ENCODE measurements at regions not wholly inside any gene's neighbourhood (a gene's known extent, or its start where the extent isn't known, plus 50 kb on each side); places are given as distances from the start of the nearest gene placed in this dataset.

DNA sequence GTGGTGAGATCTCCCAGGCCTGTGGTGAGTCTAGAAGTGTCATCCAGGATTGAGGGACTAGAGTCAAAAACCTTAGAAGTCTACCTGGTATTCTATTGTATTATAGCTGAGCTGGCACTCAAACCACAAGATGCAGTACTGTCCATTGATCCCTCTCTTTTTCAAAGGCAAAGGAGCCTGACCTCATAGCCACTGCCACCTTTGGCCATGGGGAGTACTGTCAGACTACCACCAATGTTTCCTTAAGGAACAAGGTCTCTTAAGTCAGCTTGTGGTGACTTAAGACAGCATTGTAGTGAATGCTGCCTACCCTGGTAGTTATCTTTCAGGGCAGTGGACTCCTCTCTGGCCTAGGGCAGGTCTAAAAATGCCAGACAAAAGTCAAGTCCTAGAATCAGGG lies 878.0 kb upstream of the MDGA2 start:
- H3K36me3 ChIP-seq (ENCODE audit: low read depth) = no peaks in the 10 kb centered on the region
- no peaks in the 10 kb centered on the region for H3K9me3 ChIP-seq (ENCODE audit: severe bottlenecking)
- no peaks in the 10 kb centered on the region for H3K27me3 ChIP-seq (ENCODE audit: insufficient read depth, poor library complexity, severe bottlenecking)
- H3K4me1 ChIP-seq (ENCODE audit: insufficient read depth, poor library complexity, severe bottlenecking) = no peaks in the 10 kb centered on the region
- no peak for ATAC-seq (ENCODE audit: low read depth)
- TF ChIP-seq, protein P1, sequence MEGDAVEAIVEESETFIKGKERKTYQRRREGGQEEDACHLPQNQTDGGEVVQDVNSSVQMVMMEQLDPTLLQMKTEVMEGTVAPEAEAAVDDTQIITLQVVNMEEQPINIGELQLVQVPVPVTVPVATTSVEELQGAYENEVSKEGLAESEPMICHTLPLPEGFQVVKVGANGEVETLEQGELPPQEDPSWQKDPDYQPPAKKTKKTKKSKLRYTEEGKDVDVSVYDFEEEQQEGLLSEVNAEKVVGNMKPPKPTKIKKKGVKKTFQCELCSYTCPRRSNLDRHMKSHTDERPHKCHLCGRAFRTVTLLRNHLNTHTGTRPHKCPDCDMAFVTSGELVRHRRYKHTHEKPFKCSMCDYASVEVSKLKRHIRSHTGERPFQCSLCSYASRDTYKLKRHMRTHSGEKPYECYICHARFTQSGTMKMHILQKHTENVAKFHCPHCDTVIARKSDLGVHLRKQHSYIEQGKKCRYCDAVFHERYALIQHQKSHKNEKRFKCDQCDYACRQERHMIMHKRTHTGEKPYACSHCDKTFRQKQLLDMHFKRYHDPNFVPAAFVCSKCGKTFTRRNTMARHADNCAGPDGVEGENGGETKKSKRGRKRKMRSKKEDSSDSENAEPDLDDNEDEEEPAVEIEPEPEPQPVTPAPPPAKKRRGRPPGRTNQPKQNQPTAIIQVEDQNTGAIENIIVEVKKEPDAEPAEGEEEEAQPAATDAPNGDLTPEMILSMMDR (IDR thresholded peaks at IDR 0.05; ENCODE audit: poor library complexity, severe bottlenecking) = no peak
- H3K27ac ChIP-seq (ENCODE audit: poor library complexity, severe bottlenecking) = no peak overlapping the region
- no peak for DNase-seq (ENCODE audit: low spot score)
- H3K4me3 ChIP-seq (ENCODE audit: severe bottlenecking) = no peak overlapping the region

DNA sequence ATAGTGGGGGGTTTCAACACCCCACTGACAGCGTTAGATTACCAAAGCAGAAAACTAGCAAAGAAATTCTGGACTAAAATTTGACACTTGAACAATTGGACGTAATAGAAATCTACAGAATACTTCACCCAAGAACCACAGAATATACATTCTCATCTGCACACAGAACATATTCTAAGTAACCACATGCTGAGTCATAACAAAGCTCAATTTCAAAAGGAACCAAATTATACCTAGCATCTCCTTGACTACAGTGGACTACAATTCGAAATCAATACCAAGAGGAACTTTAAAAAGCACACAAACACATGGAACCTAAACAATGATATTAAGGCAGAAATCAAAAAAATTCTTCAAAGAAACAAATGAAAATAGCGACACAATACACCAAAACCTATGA lies 871.6 kb upstream of the MDGA2 start:
- no peak for ATAC-seq (ENCODE audit: low read depth)

DNA sequence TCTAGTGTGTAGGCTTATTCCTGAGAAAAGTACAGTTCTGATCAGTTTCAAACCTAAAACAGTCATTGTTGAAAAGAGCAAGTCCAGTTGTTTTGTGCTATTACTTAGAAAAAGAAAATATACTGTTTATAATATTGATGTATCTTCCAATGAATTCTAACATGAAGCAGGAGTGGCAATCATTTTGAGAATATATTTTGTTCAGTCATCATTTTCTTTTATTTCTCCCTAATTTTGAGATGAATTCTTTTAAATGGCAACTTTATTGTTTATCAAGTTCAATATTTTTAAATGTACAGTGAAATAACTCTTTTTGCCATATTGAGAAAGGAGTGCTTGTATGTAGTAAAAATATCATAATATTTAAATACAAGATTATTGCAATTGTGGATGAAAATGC lies 862.2 kb upstream of the MDGA2 start:
- H3K9me3 ChIP-seq (ENCODE audit: severe bottlenecking) = no peaks in the 10 kb centered on the region
- H3K36me3 ChIP-seq (ENCODE audit: low read depth) = peaks cover 5% of the 10 kb centered on the region; the same call in 1 of the 2 replicates
- DNase-seq (ENCODE audit: low spot score) (no peak), ATAC-seq (ENCODE audit: low read depth) (no peak)
- no peak overlapping the region for H3K27ac ChIP-seq (ENCODE audit: poor library complexity, severe bottlenecking)
- H3K4me1 ChIP-seq (ENCODE audit: insufficient read depth, poor library complexity, severe bottlenecking) = no peaks in the 10 kb centered on the region
- H3K4me3 ChIP-seq (ENCODE audit: severe bottlenecking) = no peak overlapping the region
- peaks cover 25% of the 10 kb centered on the region for H3K27me3 ChIP-seq (ENCODE audit: insufficient read depth, poor library complexity, severe bottlenecking)
- TF ChIP-seq, protein P1 (IDR thresholded peaks at IDR 0.05; ENCODE audit: poor library complexity, severe bottlenecking) = no peak

More for the DNA sequence above, 871.6 kb upstream of the MDGA2 start:
- no peak overlapping the region for H3K27ac ChIP-seq (ENCODE audit: poor library complexity, severe bottlenecking)
- no peak overlapping the region for H3K4me3 ChIP-seq (ENCODE audit: severe bottlenecking)
- peaks cover 1% of the 10 kb centered on the region for H3K9me3 ChIP-seq (ENCODE audit: severe bottlenecking)
- no peaks in the 10 kb centered on the region for H3K4me1 ChIP-seq (ENCODE audit: insufficient read depth, poor library complexity, severe bottlenecking)
- DNase-seq (ENCODE audit: low spot score) = no peak
- peaks cover 13% of the 10 kb centered on the region for H3K27me3 ChIP-seq (ENCODE audit: insufficient read depth, poor library complexity, severe bottlenecking)
- no peaks in the 10 kb centered on the region for H3K36me3 ChIP-seq (ENCODE audit: low read depth)
- TF ChIP-seq, protein P1 (IDR thresholded peaks at IDR 0.05; ENCODE audit: poor library complexity, severe bottlenecking) = no peak

DNA sequence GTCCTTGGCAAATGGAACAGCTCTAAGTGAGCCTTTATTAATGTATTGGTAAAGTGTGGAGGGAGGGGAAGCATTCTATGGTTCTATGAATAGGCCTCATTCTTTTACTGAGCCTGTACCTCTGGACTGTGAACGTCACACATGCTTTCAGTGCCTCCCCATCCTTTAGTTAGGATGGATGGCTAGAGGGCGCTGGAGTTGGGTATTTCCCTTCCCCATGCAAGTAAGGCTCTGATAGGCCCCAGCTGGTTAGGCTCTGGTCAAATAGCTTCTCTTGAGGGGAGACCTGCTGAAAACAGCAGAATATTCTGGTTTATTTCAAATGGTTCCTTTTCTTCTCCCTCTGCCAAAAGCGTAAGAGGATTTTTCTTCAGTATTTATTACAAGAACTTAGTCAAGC lies 860.9 kb upstream of the MDGA2 start:
- Histone ChIP-seq H3K4me3 (ENCODE audit: severe bottlenecking) (no peak overlapping the region), H3K4me1 (ENCODE audit: insufficient read depth, poor library complexity, severe bottlenecking) (no peaks in the 10 kb centered on the region), H3K27me3 (ENCODE audit: insufficient read depth, poor library complexity, severe bottlenecking) (peaks cover 23% of the 10 kb centered on the region), H3K9me3 (ENCODE audit: severe bottlenecking) (no peaks in the 10 kb centered on the region), H3K36me3 (ENCODE audit: low read depth) (peaks cover 5% of the 10 kb centered on the region; the same call in 1 of the 2 replicates), H3K27ac (ENCODE audit: poor library complexity, severe bottlenecking) (no peak overlapping the region)
- ATAC-seq (ENCODE audit: low read depth) = no peak; the same call in 2 of the 3 replicates
- TF ChIP-seq, protein P1 (IDR thresholded peaks at IDR 0.05; ENCODE audit: poor library complexity, severe bottlenecking) = peak; percentile 12
- DNase-seq (ENCODE audit: low spot score) = no peak

DNA sequence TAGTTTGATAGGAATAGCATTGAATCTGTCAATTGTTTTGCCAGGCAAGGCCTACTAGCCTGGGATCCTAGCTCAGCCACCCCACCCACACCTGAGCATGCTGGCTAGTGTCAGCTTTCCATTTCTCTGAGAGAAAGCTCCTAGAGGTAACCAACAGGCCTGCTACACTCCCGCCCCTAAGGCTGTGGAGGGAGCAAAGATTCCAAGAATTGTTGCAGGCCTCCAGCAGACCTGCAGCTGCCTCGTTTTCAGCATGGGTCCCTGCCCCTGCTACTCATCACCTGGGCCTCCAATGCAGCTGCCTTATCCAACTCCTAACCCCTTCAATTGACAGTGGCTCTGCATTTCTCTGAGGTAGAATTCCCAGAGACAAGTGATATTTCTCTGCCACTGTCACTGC lies 852.4 kb upstream of the MDGA2 start:
- no peak for ATAC-seq (ENCODE audit: low read depth)
- Histone ChIP-seq H3K36me3 (ENCODE audit: low read depth) (no peaks in the 10 kb centered on the region), H3K27me3 (ENCODE audit: insufficient read depth, poor library complexity, severe bottlenecking) (peaks cover 7% of the 10 kb centered on the region), H3K9me3 (ENCODE audit: severe bottlenecking) (no peaks in the 10 kb centered on the region), H3K4me3 (ENCODE audit: severe bottlenecking) (no peak overlapping the region), H3K4me1 (ENCODE audit: insufficient read depth, poor library complexity, severe bottlenecking) (no peaks in the 10 kb centered on the region), H3K27ac (ENCODE audit: poor library complexity, severe bottlenecking) (no peak overlapping the region)
- TF ChIP-seq, protein P1 (IDR thresholded peaks at IDR 0.05; ENCODE audit: poor library complexity, severe bottlenecking) = no peak
- DNase-seq (ENCODE audit: low spot score) = no peak

Measured in RWPE2 (cell line).